Mucosa of rectum (tissue), 2 donors: ENCODE measurements at regions not wholly inside any gene's neighbourhood (a gene's known extent, or its start where the extent isn't known, plus 50 kb on each side); places are given as distances from the start of the nearest gene placed in this dataset.
"Not testable (repeated sequence)": the region's sequence is repeated elsewhere in the genome, so short reads cannot be mapped to it uniquely, and the experiment has no call there.

ENCODE experiments used
- H3K27ac ChIP-seq, 2 donors: one replicate each; pipeline ENCODE4 v1.7.0; 2013; ENCODE audit warnings: inconsistent platforms in 2 of 2, low read depth in 2 of 2, low read length in 2 of 2
- H3K27me3 ChIP-seq, 2 donors: one replicate each; pipeline ENCODE4 v1.7.0; 2013; ENCODE audit warnings: low read length in 2 of 2; ENCODE audit not compliant: control insufficient read depth in 2 of 2, insufficient read depth in 2 of 2
- H3K36me3 ChIP-seq, 2 donors: one replicate each; pipeline ENCODE4 v1.7.0; 2013; ENCODE audit warnings: low read length in 2 of 2; ENCODE audit not compliant: control insufficient read depth in 2 of 2, insufficient read depth in 2 of 2
- H3K4me1 ChIP-seq, 2 donors: one replicate each; pipeline ENCODE4 v1.7.0; 2013; ENCODE audit warnings: low read length in 2 of 2, mild to moderate bottlenecking in 1 of 2; ENCODE audit not compliant: control insufficient read depth in 2 of 2, insufficient read depth in 2 of 2
- H3K4me3 ChIP-seq, 2 donors: one replicate each; pipeline ENCODE4 v1.7.0; 2013; ENCODE audit warnings: low read length in 2 of 2
- H3K9ac ChIP-seq, 2 donors: one replicate each; pipeline ENCODE4 v1.7.0; 2013; ENCODE audit warnings: low read length in 2 of 2, low read depth in 1 of 2, mild to moderate bottlenecking in 1 of 2
- H3K9me3 ChIP-seq, 2 donors: one replicate each; pipeline ENCODE4 v1.7.0; 2013; ENCODE audit warnings: low read length in 2 of 2; ENCODE audit not compliant: control insufficient read depth in 2 of 2
- donor health status: healthy.
- donor health status: Normal muscosa, but diverticular disease.

- Histone ChIP-seq H3K9me3 (no peaks in the 10 kb centered on the region), H3K36me3 (no peaks in the 10 kb centered on the region)
Observed at GRCh38 chrX:28408017-28408723, 179.1 kb upstream of the IL1RAPL1 start.

GRCh38 chrX:28398342-28398741 is 188.9 kb upstream of the IL1RAPL1 start:
- no peaks in the 10 kb centered on the region for H3K27me3 ChIP-seq
- H3K4me3 ChIP-seq: no peak overlapping the region
- H3K36me3 ChIP-seq: no peaks in the 10 kb centered on the region
- H3K9me3 ChIP-seq: no peaks in the 10 kb centered on the region
- no peak overlapping the region for H3K9ac ChIP-seq
- H3K27ac ChIP-seq: no peak overlapping the region
- H3K4me1 ChIP-seq: no peaks in the 10 kb centered on the region

More at GRCh38 chrX:28408017-28408723, 179.1 kb upstream of the IL1RAPL1 start:
- Histone ChIP-seq H3K27ac (no peak overlapping the region), H3K4me3 (no peak overlapping the region), H3K9ac (no peak overlapping the region), H3K27me3 (no peaks in the 10 kb centered on the region), H3K4me1 (no peaks in the 10 kb centered on the region)

DNA sequence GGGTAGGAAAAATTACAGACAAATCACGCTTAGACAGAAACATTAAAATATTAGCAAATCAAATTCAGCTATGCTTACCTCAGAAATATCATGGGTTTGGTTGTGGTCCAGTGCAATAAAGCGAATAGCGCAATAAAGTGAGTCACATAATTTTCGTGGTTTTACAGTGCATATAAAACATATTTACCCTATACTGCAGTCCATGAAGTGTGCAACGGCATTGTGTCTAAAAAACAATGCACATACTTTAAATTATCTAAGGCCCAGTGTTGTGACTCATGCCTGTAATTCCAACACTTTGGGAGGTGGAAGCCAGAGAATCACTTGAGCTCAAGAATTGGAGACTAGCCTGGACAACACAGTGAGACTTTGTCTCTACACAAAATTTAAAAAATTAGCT is 195.7 kb upstream of the IL1RAPL1 start:
- Histone ChIP-seq H3K27me3 (no peaks in the 10 kb centered on the region), H3K4me3 (no peak overlapping the region), H3K9ac (no peak overlapping the region), H3K9me3 (no peaks in the 10 kb centered on the region), H3K4me1 (no peaks in the 10 kb centered on the region), H3K27ac (no peak overlapping the region), H3K36me3 (no peaks in the 10 kb centered on the region)

DNA sequence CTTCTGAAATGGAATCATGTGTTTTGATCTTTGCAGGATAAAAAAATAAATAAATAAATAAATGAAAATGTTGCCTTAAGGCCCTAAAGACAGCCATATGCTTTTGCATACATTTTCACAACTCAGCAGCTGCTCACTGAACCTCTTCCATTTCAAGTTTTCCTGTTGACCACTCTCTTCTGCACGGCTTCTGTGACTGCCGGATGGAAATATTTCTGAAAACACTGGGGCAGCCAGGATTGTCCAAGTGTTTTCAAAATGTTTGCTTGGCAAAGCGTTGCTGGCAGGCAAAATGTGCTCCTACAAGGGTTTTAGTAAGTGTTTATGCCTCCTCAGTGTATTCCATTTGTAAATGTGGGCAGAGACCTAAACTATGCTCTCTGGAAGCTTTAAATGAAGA is 208.1 kb upstream of the IL1RAPL1 start:
- Histone ChIP-seq H3K27ac (no peak overlapping the region), H3K4me3 (no peak overlapping the region), H3K9me3 (no peaks in the 10 kb centered on the region), H3K27me3 (no peaks in the 10 kb centered on the region), H3K36me3 (no peaks in the 10 kb centered on the region), H3K4me1 (no peaks in the 10 kb centered on the region), H3K9ac (no peak overlapping the region)

DNA sequence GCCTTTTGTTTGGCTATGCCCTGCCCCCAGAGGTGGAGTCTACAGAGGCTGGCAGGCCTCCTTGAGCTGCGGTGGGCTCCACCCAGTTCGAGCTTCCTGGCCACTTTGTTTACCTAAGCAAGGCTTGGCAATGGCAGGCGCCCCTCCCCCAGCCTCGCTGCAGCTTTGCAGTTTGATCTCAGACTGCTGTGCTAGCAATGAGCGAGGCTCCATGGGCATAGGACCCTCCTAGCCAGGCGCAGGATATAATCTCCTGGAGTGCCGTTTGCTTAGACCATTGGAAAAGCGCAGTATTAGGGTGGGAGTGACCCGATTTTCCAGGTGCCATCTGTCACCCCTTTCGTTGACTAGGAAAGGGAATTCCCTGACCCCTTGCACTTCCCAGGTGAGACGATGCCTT is 219.6 kb upstream of the IL1RAPL1 start:
- not testable (repeated sequence) for H3K27me3 ChIP-seq, H3K36me3 ChIP-seq, H3K4me3 ChIP-seq

GRCh38 chrX:28351801-28352200 is 235.4 kb upstream of the IL1RAPL1 start:
- Histone ChIP-seq H3K9me3 (no peaks in the 10 kb centered on the region), H3K27me3 (no peaks in the 10 kb centered on the region), H3K27ac (no peak overlapping the region), H3K9ac (no peak overlapping the region), H3K4me1 (no peaks in the 10 kb centered on the region), H3K36me3 (no peaks in the 10 kb centered on the region), H3K4me3 (no peak overlapping the region)

More for the DNA sequence above, 219.6 kb upstream of the IL1RAPL1 start:
- not testable (repeated sequence) for H3K9ac ChIP-seq, H3K9me3 ChIP-seq, H3K4me1 ChIP-seq, H3K27ac ChIP-seq

GRCh38 chrX:28349888-28350287 is 237.4 kb upstream of the IL1RAPL1 start:
- Histone ChIP-seq H3K9me3 (no peaks in the 10 kb centered on the region), H3K27me3 (no peaks in the 10 kb centered on the region), H3K4me1 (no peaks in the 10 kb centered on the region), H3K27ac (no peak overlapping the region), H3K9ac (no peak overlapping the region), H3K36me3 (no peaks in the 10 kb centered on the region), H3K4me3 (no peak overlapping the region)

- Histone ChIP-seq H3K36me3 (no peaks in the 10 kb centered on the region), H3K9me3 (no peaks in the 10 kb centered on the region), H3K9ac (no peak overlapping the region), H3K4me1 (no peaks in the 10 kb centered on the region), H3K27ac (no peak overlapping the region), H3K4me3 (no peak overlapping the region), H3K27me3 (no peaks in the 10 kb centered on the region)
Observed at GRCh38 chrX:28347476-28347875, 239.8 kb upstream of the IL1RAPL1 start.

GRCh38 chrX:28329156-28329555 is 258.1 kb upstream of the IL1RAPL1 start:
- no peaks in the 10 kb centered on the region for H3K27me3 ChIP-seq
- no peaks in the 10 kb centered on the region for H3K4me1 ChIP-seq
- H3K36me3 ChIP-seq: no peaks in the 10 kb centered on the region
- no peaks in the 10 kb centered on the region for H3K9me3 ChIP-seq
- no peak overlapping the region for H3K4me3 ChIP-seq
- no peak overlapping the region for H3K9ac ChIP-seq
- H3K27ac ChIP-seq: no peak overlapping the region

- Histone ChIP-seq H3K9ac (no peak overlapping the region), H3K9me3 (no peaks in the 10 kb centered on the region), H3K4me1 (no peaks in the 10 kb centered on the region), H3K4me3 (no peak overlapping the region), H3K36me3 (no peaks in the 10 kb centered on the region), H3K27ac (no peak overlapping the region), H3K27me3 (no peaks in the 10 kb centered on the region)
Observed at GRCh38 chrX:28324321-28324721, 262.9 kb upstream of the IL1RAPL1 start.

DNA sequence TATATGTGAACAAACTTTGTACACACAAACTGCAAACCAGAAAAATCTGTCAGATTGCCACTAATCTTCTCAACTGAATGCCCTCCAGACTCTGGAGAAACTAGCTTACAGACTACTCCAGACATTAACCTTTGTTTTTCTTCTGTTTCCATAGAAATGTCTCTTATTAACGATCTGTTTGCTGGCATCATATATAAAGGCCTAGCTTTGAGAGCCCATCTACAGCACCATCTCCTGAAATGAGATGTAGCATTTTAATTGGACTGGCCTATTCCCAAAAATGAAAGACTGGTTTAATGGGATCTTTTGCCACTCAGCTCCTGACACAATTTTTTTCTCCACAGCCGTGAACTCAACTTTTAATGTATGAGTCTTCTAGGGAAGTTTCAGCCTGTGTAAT is 266.0 kb upstream of the IL1RAPL1 start:
- Histone ChIP-seq H3K36me3 (no peaks in the 10 kb centered on the region), H3K4me1 (no peaks in the 10 kb centered on the region), H3K27ac (no peak overlapping the region), H3K4me3 (no peak overlapping the region), H3K9ac (no peak overlapping the region), H3K9me3 (no peaks in the 10 kb centered on the region), H3K27me3 (no peaks in the 10 kb centered on the region)
